PC-9 (cell line): ENCODE measurements at regions not wholly inside any gene's neighbourhood (a gene's known extent, or its start where the extent isn't known, plus 50 kb on each side); places are given as distances from the start of the nearest gene placed in this dataset.

Source experiments
- BruUV-seq: library from RNA; stranded (reverse); fragments of 400-500 nt; replicated peaks from 2 replicates; lab custom pipeline; 2021; lab: Mats Ljungman, UMichigan
- CTCF ChIA-PET: fragments of 300-600 bp; sonication (Branson Sonifier 250); formaldehyde crosslinking; loops from one replicate; lab custom pipeline; 2022; ENCODE audit warnings: antibody characterized with exemption; lab: Charles Lee
- POLR2A ChIA-PET: fragments of 300-600 bp; sonication (Branson Sonifier 250); formaldehyde crosslinking; loops from one replicate; lab custom pipeline; 2022; ENCODE audit warnings: antibody characterized with exemption; ENCODE audit not compliant: unreplicated experiment; lab: Charles Lee
- DNase-seq, 2 experiments: peaks; one replicate each; pipeline versions ENCODE4 v3.0.0 to v3.0.0-alpha.2; 2015 to 2022; ENCODE audit warnings: mixed read lengths in 1 of 2
- H2AFZ ChIP-seq: fragments of 200-600 bp; sonication (generic); 2 replicates; pipeline ENCODE4 v1.8.1; 2017; ENCODE audit warnings: antibody characterized with exemption
- H3F3A ChIP-seq: fragments of 200-600 bp; sonication (generic); 2 replicates; pipeline ENCODE4 v1.8.1; 2017; ENCODE audit warnings: antibody characterized with exemption, mild to moderate bottlenecking, low read depth; ENCODE audit not compliant: insufficient read depth
- H3K27ac ChIP-seq: fragments of 200-600 bp; sonication (generic); 2 replicates; pipeline ENCODE4 v1.6.1; 2016; ENCODE audit warnings: mixed run types
- H3K27me3 ChIP-seq: fragments of 200-600 bp; sonication (generic); 2 replicates; pipeline ENCODE4 v1.6.1; 2016; ENCODE audit warnings: low read depth, mixed run types; ENCODE audit not compliant: insufficient read depth
- H3K36me3 ChIP-seq: fragments of 200-600 bp; sonication (generic); 2 replicates; pipeline ENCODE4 v1.6.1; 2016; ENCODE audit warnings: low read depth, mixed run types
- H3K4me1 ChIP-seq: fragments of 200-600 bp; sonication (generic); replicated peaks from 2 replicates; pipeline ENCODE4 v1.6.1; 2016; ENCODE audit warnings: mixed run types; ENCODE audit not compliant: insufficient read depth
- H3K4me2 ChIP-seq: fragments of 200-600 bp; sonication (generic); 2 replicates; pipeline ENCODE4 v1.6.1; 2017; ENCODE audit warnings: mixed run types
- H3K4me3 ChIP-seq: fragments of 200-600 bp; sonication (generic); 2 replicates; pipeline ENCODE4 v1.6.1; 2016; ENCODE audit warnings: mixed run types
- H3K79me2 ChIP-seq: fragments of 200-600 bp; sonication (generic); 2 replicates; pipeline ENCODE4 v1.6.1; 2017; ENCODE audit warnings: low read depth, mixed run types
- H3K9me2 ChIP-seq: fragments of 200-600 bp; sonication (generic); 2 replicates; pipeline ENCODE4 v1.8.1; 2017; ENCODE audit warnings: mild to moderate bottlenecking; ENCODE audit not compliant: insufficient read depth
- H3K9me3 ChIP-seq: fragments of 200-600 bp; sonication (generic); 2 replicates; pipeline ENCODE4 v1.8.1; 2016; ENCODE audit warnings: low read depth; ENCODE audit not compliant: insufficient read depth
- H4K20me1 ChIP-seq: fragments of 200-600 bp; sonication (generic); 2 replicates; pipeline ENCODE4 v1.8.1; 2017; ENCODE audit not compliant: insufficient read depth
- EZH2 ChIP-seq: fragments of 200-600 bp; sonication (generic); IDR thresholded peaks from 2 replicates; pipeline ENCODE4 v1.8.0; 2017; ENCODE audit warnings: antibody characterized with exemption, low read depth
- intact Hi-C: fragments of 100-400 bp; cut with micrococcal nuclease; formaldehyde crosslinking; loops from one replicate; pipeline ENCODE4 v1.10.0; 2022; ENCODE audit not compliant: unreplicated experiment
- TF ChIP-seq, protein P1 (sequence below): fragments of 200-600 bp; sonication (generic); conservative IDR thresholded peaks from 2 replicates; pipeline ENCODE4 v1.6.1; 2017; ENCODE audit warnings: mixed run types, antibody characterized with exemption, mild to moderate bottlenecking, moderate library complexity

- Histone ChIP-seq H3K27ac (no peak overlapping the region), H3K4me2 (no peak overlapping the region), H3K79me2 (no peaks in the 10 kb centered on the region), H2AFZ (no peak overlapping the region), H3K9me3 (peaks cover 14% of the 10 kb centered on the region; the same call in 1 of the 2 replicates), H3K9me2 (no peaks in the 10 kb centered on the region), H3K36me3 (no peaks in the 10 kb centered on the region), H3K4me3 (no peak overlapping the region), H3K4me1 (no peaks in the 10 kb centered on the region), H3F3A (no peaks in the 10 kb centered on the region), H4K20me1 (no peaks in the 10 kb centered on the region), H3K27me3 (no peaks in the 10 kb centered on the region)
- intact Hi-C loops = no loop called here
- DNase-seq = no peak
- no TSS peak for BruUV-seq
- POLR2A ChIA-PET = no interaction called here
- TF ChIP-seq, protein P1, sequence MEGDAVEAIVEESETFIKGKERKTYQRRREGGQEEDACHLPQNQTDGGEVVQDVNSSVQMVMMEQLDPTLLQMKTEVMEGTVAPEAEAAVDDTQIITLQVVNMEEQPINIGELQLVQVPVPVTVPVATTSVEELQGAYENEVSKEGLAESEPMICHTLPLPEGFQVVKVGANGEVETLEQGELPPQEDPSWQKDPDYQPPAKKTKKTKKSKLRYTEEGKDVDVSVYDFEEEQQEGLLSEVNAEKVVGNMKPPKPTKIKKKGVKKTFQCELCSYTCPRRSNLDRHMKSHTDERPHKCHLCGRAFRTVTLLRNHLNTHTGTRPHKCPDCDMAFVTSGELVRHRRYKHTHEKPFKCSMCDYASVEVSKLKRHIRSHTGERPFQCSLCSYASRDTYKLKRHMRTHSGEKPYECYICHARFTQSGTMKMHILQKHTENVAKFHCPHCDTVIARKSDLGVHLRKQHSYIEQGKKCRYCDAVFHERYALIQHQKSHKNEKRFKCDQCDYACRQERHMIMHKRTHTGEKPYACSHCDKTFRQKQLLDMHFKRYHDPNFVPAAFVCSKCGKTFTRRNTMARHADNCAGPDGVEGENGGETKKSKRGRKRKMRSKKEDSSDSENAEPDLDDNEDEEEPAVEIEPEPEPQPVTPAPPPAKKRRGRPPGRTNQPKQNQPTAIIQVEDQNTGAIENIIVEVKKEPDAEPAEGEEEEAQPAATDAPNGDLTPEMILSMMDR = no peak
- no peak for TF ChIP-seq EZH2
- CTCF ChIA-PET = interaction anchor here (0.8 kb wide), 1 partner anchor 1268 kb away, joined by 3 read pairs; no protein-coding TSS in a partner anchor
These were observed 72.9 kb upstream of the CD44 start for GRCh38 chr11:35066030-35066429.

DNA sequence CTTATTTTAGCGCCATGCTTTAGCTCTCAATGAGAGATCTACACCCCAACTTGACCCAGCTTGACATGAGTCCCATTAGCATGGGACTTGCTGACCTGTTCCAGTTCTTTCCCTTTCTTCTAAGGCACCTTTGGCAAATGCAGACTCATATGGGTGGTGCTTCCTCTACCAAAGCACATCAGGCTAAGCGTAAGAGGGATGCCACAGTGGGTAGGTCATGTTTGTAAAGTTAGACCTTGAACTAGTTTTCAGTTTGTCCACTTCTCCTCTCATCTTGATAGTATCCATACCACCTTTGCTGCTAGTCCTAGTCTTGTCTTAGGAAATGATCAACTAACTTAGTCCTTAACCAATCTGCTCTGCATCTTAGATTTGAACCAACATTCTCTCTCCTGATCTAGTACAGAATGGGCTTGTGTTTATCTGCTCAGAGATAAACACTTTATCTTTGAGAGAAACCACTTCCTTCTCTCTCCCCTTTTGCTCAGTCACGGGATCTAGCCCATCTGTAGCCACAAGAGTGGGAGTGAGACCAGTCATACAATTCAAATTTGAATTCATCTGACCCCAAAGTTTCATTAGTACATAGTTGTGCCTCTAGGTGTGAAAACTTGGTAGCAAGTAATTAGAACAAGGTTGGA lies 72.1 kb upstream of the CD44 start:
- intact Hi-C loops = no loop called here
- no peak for DNase-seq
- POLR2A ChIA-PET = no interaction called here
- Histone ChIP-seq H3K27me3 (no peaks in the 10 kb centered on the region), H3K79me2 (no peaks in the 10 kb centered on the region), H2AFZ (no peak overlapping the region), H3K36me3 (no peaks in the 10 kb centered on the region), H4K20me1 (no peaks in the 10 kb centered on the region), H3K4me1 (no peaks in the 10 kb centered on the region), H3K9me3 (peaks cover 14% of the 10 kb centered on the region; the same call in 1 of the 2 replicates), H3K9me2 (no peaks in the 10 kb centered on the region), H3F3A (no peaks in the 10 kb centered on the region), H3K4me2 (no peak overlapping the region), H3K4me3 (no peak overlapping the region), H3K27ac (no peak overlapping the region)
- CTCF ChIA-PET = no interaction called here
- BruUV-seq = no TSS peak
- TF ChIP-seq EZH2 = no peak
- TF ChIP-seq, protein P1 = no peak

- H3K36me3 ChIP-seq = no peaks in the 10 kb centered on the region
- TF ChIP-seq, protein P1 = no peak
- no peak for TF ChIP-seq EZH2
- no peaks in the 10 kb centered on the region for H4K20me1 ChIP-seq
- H3K4me1 ChIP-seq = peaks cover 7% of the 10 kb centered on the region
- no peak overlapping the region for H3K27ac ChIP-seq
- no peaks in the 10 kb centered on the region for H3K27me3 ChIP-seq
- peaks cover 11% of the 10 kb centered on the region; the same call in 1 of the 2 replicates for H3K9me3 ChIP-seq
- no peaks in the 10 kb centered on the region for H3K79me2 ChIP-seq
- H3K4me2 ChIP-seq = no peak overlapping the region
- H2AFZ ChIP-seq = no peak overlapping the region
- CTCF ChIA-PET = no interaction called here
- H3F3A ChIP-seq = peaks cover 2% of the 10 kb centered on the region; the same call in 1 of the 2 replicates
- no peaks in the 10 kb centered on the region for H3K9me2 ChIP-seq
- BruUV-seq = no TSS peak
- no peak overlapping the region for H3K4me3 ChIP-seq
- POLR2A ChIA-PET = interaction anchor here (0.7 kb wide), 2 partner anchors 11 to 147 kb away, joined by 3 to 5 read pairs; no protein-coding TSS in a partner anchor
- DNase-seq = no peak
- intact Hi-C loops = no loop called here
These were observed 67.2 kb upstream of the CD44 start for GRCh38 chr11:35071722-35072121.
